ENCODE measurements at regions not wholly inside any gene's neighbourhood (a gene's known extent, or its start where the extent isn't known, plus 50 kb on each side); places are given as distances from the start of the nearest gene placed in this dataset.

- ATAC-seq = no peak
- no peaks in the 10 kb centered on the region for H3K36me3 Mint-ChIP-seq (ENCODE audit: low read depth)
- peaks cover 14% of the 10 kb centered on the region for H3K4me1 Mint-ChIP-seq (ENCODE audit: low read depth)
- H3K4me3 Mint-ChIP-seq = no peak overlapping the region
- H3K27ac Mint-ChIP-seq = no peak overlapping the region
- no peak for TF ChIP-seq CTCF (IDR thresholded peaks at IDR 0.05)
- no peak for DNase-seq
- H3K9me3 Mint-ChIP-seq = no peaks in the 10 kb centered on the region
- POLR2A ChIA-PET = interaction anchor here (1.3 kb wide), 1 partner anchor 12 kb away, joined by 6 read pairs; no protein-coding TSS in a partner anchor
- H3K27me3 Mint-ChIP-seq = peaks cover 4% of the 10 kb centered on the region
- CTCF ChIA-PET = interaction anchor here (1.1 to 1.3 kb wide), 2 partner anchors 14 to 31 kb away, joined by 3 to 4 read pairs; no protein-coding TSS in a partner anchor
- intact Hi-C loops (cut with micrococcal nuclease) = no loop called here
These were observed 106.1 kb downstream of the CEBPB start for GRCh38 chr20:50296450-50297375.

- no peak for DNase-seq
- ChIA-PET CTCF (no interaction called here), POLR2A (interaction anchor here (1.3 kb wide), 1 partner anchor 13 kb away, joined by 6 read pairs; no protein-coding TSS in a partner anchor)
- Mint-ChIP-seq H3K27ac (no peak overlapping the region), H3K4me1 (ENCODE audit: low read depth) (peaks cover 17% of the 10 kb centered on the region), H3K4me3 (no peak overlapping the region), H3K9me3 (no peaks in the 10 kb centered on the region), H3K36me3 (ENCODE audit: low read depth) (no peaks in the 10 kb centered on the region), H3K27me3 (peaks cover 4% of the 10 kb centered on the region)
- ATAC-seq = no peak
- intact Hi-C loops (cut with micrococcal nuclease) = no loop called here
- no peak for TF ChIP-seq CTCF (IDR thresholded peaks at IDR 0.05)
These were observed 107.1 kb downstream of the CEBPB start for GRCh38 chr20:50297498-50298376.

GRCh38 chr20:50298554-50299324, 108.1 kb downstream of the CEBPB start:
- ChIA-PET CTCF (no interaction called here), POLR2A (no interaction called here)
- H3K9me3 Mint-ChIP-seq = no peaks in the 10 kb centered on the region
- no peak for ATAC-seq
- peaks cover 4% of the 10 kb centered on the region for H3K27me3 Mint-ChIP-seq
- H3K4me1 Mint-ChIP-seq (ENCODE audit: low read depth) = peaks cover 17% of the 10 kb centered on the region
- no peaks in the 10 kb centered on the region for H3K36me3 Mint-ChIP-seq (ENCODE audit: low read depth)
- H3K4me3 Mint-ChIP-seq = no peak overlapping the region
- H3K27ac Mint-ChIP-seq = no peak overlapping the region
- no peak for TF ChIP-seq CTCF (IDR thresholded peaks at IDR 0.05)
- intact Hi-C loops (cut with micrococcal nuclease) = no loop called here
- DNase-seq = no peak

GRCh38 chr20:50299325-50299629, 108.6 kb downstream of the CEBPB start:
- peaks cover 4% of the 10 kb centered on the region for H3K27me3 Mint-ChIP-seq
- ATAC-seq (no peak), DNase-seq (no peak)
- H3K9me3 Mint-ChIP-seq = no peaks in the 10 kb centered on the region
- TF ChIP-seq CTCF (IDR thresholded peaks at IDR 0.05) = no peak
- H3K4me1 Mint-ChIP-seq (ENCODE audit: low read depth) = peaks cover 17% of the 10 kb centered on the region
- no peak overlapping the region for H3K4me3 Mint-ChIP-seq
- ChIA-PET CTCF (no interaction called here), POLR2A (no interaction called here)
- no peak overlapping the region for H3K27ac Mint-ChIP-seq
- intact Hi-C loops (cut with micrococcal nuclease) = no loop called here
- H3K36me3 Mint-ChIP-seq (ENCODE audit: low read depth) = no peaks in the 10 kb centered on the region
